Duodenal mucosa (tissue), 2 donors: ENCODE measurements at regions not wholly inside any gene's neighbourhood (a gene's known extent, or its start where the extent isn't known, plus 50 kb on each side); places are given as distances from the start of the nearest gene placed in this dataset.
"Not testable (repeated sequence)": the region's sequence is repeated elsewhere in the genome, so short reads cannot be mapped to it uniquely, and the experiment has no call there.

ENCODE experiments used
- H3K27ac ChIP-seq: one replicate; pipeline ENCODE4 v1.7.0; 2013; ENCODE audit warnings: low read depth, low read length
- H3K27me3 ChIP-seq, 2 donors: one replicate each; pipeline ENCODE4 v1.7.0; 2013; ENCODE audit warnings: low read length in 2 of 2, control low read depth in 1 of 2; ENCODE audit not compliant: insufficient read depth in 2 of 2, control insufficient read depth in 1 of 2
- H3K36me3 ChIP-seq, 2 donors: one replicate each; pipeline ENCODE4 v1.7.0; 2013; ENCODE audit warnings: low read length in 2 of 2, control low read depth in 1 of 2; ENCODE audit not compliant: insufficient read depth in 2 of 2, control insufficient read depth in 1 of 2
- H3K4me1 ChIP-seq, 2 donors: one replicate each; pipeline ENCODE4 v1.7.0; 2013; ENCODE audit warnings: low read length in 2 of 2, control low read depth in 1 of 2; ENCODE audit not compliant: insufficient read depth in 2 of 2, control insufficient read depth in 1 of 2
- H3K4me3 ChIP-seq, 2 donors: one replicate each; pipeline ENCODE4 v1.7.0; 2013; ENCODE audit warnings: low read length in 2 of 2, low read depth in 1 of 2
- H3K9ac ChIP-seq, 2 donors: one replicate each; pipeline ENCODE4 v1.7.0; 2013; ENCODE audit warnings: low read length in 2 of 2, low read depth in 1 of 2
- H3K9me3 ChIP-seq, 2 donors: one replicate each; pipeline ENCODE4 v1.7.0; 2013; ENCODE audit warnings: low read length in 2 of 2, control low read depth in 1 of 2; ENCODE audit not compliant: control insufficient read depth in 1 of 2

DNA sequence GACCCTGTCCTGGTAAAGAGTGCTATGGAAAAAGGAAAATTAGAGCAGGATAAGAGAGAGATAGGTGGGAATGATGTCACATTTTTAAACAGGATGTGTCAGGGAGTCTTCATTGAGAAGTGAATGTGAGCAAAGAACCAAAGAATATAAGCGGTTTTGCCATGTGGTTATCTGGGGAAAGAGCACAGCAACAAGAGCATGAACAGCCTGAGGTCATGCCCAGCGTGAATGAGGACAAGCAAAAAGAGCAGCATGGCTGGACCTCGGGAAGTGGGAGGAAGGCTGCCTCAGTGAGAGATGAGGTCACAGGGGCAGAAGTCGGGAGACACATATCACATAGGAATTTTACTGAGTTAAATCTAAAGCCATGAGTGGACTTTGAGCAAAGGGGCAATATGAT, 82.8 kb upstream of the HES1 start:
- Histone ChIP-seq H3K36me3 (no peaks in the 10 kb centered on the region), H3K9me3 (peaks cover 9% of the 10 kb centered on the region in 2 donors), H3K4me1 (peaks cover 7 to 10% of the 10 kb centered on the region in 2 donors)

DNA sequence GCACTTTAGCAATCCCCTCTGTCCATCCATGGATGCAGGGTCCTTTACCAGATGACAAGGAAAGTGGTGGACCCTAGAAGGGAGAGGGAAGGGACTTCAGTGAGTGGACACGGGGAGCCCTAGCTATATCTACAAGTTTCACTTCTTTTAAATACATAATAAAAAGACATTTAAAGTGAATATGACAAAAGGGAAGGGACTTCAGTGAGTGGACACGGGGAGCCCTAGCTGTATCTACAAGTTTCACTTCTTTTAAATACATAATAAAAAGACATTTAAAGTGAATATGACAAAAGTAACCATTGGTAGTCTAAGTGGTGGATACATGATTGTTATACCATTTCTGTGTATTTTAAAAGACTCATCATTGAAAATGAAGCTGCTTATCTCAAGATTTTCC, 81.9 kb upstream of the HES1 start:
- Histone ChIP-seq H3K27me3 (no peaks in the 10 kb centered on the region), H3K4me1 (peaks cover 7 to 10% of the 10 kb centered on the region in 2 donors), H3K9ac (no peak overlapping the region), H3K36me3 (no peaks in the 10 kb centered on the region), H3K9me3 (peaks cover 9% of the 10 kb centered on the region in 2 donors), H3K4me3 (no peak overlapping the region), H3K27ac (no peak overlapping the region)

More for the DNA sequence above, 82.8 kb upstream of the HES1 start:
- H3K27me3 ChIP-seq: no peaks in the 10 kb centered on the region
- H3K27ac ChIP-seq: no peak overlapping the region
- no peak overlapping the region for H3K9ac ChIP-seq
- H3K4me3 ChIP-seq: no peak overlapping the region

DNA sequence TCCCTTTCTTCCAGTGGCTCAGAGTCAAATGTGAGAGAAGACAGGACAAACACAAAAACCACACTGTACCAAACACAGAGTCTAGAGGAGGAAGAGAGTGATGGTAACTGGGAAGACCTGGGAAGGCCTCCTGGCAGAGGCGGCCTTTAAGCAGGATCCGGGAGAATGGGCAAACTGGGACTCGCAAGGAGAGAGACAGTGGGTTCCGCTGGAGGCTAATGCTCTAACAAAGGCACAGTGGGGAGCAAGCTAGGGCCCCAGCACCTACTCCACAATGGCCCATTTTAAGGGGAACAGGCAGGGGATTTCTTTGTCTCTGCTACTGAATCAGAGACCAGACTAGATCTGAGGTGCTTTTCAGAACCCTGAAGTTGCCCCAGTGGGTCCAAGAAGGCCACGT, 81.4 kb upstream of the HES1 start:
- Histone ChIP-seq H3K36me3 (no peaks in the 10 kb centered on the region), H3K4me3 (no peak overlapping the region), H3K9ac (no peak overlapping the region), H3K27me3 (no peaks in the 10 kb centered on the region), H3K27ac (no peak overlapping the region), H3K4me1 (peaks cover 7 to 10% of the 10 kb centered on the region in 2 donors), H3K9me3 (peaks cover 9% of the 10 kb centered on the region in 2 donors)

DNA sequence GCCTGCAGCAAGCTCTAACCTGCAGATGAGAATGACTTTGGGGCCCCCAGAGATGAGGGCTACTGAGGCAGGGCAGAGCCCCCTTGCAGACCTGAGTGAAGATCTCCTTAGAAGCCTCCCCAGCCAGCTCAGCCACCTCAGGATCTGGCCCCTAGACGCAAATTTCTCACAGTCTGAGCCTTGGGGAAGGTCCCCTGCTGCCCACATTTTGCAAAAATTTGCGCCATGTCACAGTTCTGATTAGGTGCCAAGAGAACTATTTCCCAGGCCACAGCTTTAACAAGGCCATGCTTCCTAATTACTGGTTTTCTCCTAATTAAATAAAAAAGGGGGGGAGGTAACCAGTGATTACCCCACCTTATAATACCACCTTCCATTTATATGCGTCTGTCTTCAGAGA, 81.0 kb upstream of the HES1 start:
- H3K4me3 ChIP-seq: no peak overlapping the region
- H3K27ac ChIP-seq: no peak overlapping the region
- H3K9me3 ChIP-seq: peaks cover 9% of the 10 kb centered on the region in 2 donors
- H3K9ac ChIP-seq: no peak overlapping the region
- H3K36me3 ChIP-seq: no peaks in the 10 kb centered on the region
- H3K27me3 ChIP-seq: no peaks in the 10 kb centered on the region
- H3K4me1 ChIP-seq: peaks cover 7 to 10% of the 10 kb centered on the region in 2 donors

DNA sequence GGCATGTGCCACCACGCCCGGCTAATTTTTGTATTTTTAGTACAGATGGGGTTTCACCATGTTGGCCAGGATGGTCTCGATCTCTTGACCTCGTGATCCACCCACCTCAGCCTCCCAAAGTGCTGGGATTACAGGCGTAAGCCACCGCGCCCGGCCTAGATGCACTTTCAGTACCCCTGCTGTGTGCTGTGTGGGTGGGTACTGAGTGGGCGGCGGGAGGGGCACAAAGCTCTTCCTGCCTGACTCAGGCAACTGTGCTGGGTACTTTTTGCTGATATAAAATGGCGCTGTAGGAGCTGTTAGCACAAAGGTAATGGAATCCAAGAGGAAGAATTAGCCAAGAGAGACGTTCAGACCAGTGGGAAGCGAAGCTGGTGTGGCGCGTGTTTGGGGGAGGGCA, 79.6 kb upstream of the HES1 start:
- not testable (repeated sequence) for H3K9me3 ChIP-seq, H3K27me3 ChIP-seq, H3K4me3 ChIP-seq

DNA sequence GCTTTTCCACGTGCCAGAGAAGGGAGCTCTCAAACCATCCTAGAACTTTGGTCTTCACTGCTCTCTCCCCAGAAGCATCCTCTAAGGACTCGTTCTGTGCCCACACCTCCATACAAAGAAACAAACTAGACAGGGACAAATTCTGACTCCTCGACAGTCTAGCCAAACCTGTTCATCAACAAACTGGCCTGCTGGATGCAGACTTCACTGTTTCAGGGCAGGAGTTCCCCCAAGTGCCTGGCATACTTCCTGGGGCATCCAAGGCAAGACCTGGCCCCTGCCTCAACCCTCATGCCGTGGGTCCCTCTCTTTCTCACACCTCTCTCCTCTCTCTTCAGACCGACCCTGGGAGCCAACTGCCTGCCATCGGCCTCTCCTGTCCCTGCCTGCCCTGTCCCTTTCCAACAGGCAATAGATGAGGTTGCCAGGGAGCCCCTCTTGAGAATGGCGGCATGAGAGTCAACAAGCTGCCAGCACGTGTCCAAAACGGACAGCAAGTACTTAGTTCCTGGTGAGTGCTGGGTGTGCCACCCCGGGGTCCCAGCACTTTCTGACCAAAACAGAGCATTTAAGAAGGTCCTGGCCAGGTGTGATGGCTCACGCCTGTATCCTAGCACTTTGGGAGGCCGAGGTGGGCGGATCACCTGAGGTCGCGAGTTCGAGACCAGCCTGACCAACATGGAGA, 79.1 kb upstream of the HES1 start:
- no peak overlapping the region for H3K9ac ChIP-seq
- H3K9me3 ChIP-seq: no peaks in the 10 kb centered on the region
- H3K36me3 ChIP-seq: no peaks in the 10 kb centered on the region
- no peaks in the 10 kb centered on the region for H3K27me3 ChIP-seq
- no peak overlapping the region for H3K4me3 ChIP-seq
- H3K4me1 ChIP-seq: peaks cover 7 to 10% of the 10 kb centered on the region in 2 donors
- no peak overlapping the region for H3K27ac ChIP-seq

More for the DNA sequence above, 79.6 kb upstream of the HES1 start:
- H3K9ac ChIP-seq, H3K36me3 ChIP-seq, H3K27ac ChIP-seq: not testable (repeated sequence)
- H3K4me1 ChIP-seq: peaks cover 7 to 11% of the 10 kb centered on the region in 2 donors

DNA sequence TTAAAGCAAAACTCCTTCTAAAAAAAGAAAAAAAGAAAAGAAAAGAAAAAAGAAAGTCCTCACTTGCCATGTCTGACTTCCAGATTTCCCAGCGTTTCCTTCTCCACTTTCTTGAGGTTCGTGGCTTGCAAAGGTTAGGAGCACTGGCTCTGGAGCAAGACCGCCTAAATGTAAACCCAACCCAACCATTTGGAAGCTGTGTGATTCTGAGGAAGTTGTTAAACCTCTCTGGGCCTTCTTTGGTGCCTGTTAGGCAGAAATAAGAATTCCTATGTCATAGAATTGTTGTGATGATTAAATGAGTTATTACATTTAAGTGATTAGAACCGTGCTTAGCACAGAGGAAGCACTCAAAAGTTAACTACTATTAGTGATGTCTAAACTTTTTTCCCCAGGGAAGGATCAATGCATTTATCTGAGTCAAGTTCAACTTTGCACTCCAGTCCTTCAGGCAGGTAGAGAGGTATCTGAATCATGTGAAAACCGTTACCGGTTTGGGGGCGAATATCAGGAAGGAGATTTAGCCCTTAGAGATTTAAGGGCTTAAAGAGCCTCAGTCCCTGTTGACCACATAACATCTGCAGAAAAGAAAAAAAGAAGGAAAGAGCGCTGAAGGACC, 78.3 kb upstream of the HES1 start:
- H3K27ac ChIP-seq: no peak overlapping the region
- no peaks in the 10 kb centered on the region for H3K9me3 ChIP-seq
- no peak overlapping the region for H3K9ac ChIP-seq
- H3K4me3 ChIP-seq: peak overlapping the region; percentile 41 to 58
- H3K36me3 ChIP-seq: no peaks in the 10 kb centered on the region
- peaks cover 6 to 7% of the 10 kb centered on the region in 2 donors for H3K4me1 ChIP-seq
- no peaks in the 10 kb centered on the region for H3K27me3 ChIP-seq

DNA sequence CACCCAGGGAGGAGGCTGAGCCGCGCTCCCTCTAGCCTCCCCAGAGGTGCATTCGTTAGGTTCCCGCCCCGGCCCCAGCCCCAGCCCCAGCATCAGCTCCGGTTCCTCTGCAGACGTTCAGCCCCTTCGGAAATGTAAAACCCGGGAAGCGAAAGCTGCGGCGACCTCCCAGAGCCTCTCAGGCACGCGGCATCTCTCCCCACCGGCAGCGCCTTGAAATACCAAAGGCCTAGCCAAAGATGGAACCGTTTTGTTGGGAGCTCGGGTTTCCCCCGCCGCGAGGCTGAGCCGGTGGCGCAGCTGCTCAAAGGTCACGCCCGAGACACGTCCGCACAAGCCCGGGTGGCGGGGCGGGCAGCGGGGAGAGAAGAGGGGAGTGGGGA, 77.8 kb upstream of the HES1 start:
- H3K27ac ChIP-seq: no peak overlapping the region
- no peak overlapping the region for H3K9ac ChIP-seq
- no peaks in the 10 kb centered on the region for H3K9me3 ChIP-seq
- peaks cover 6 to 7% of the 10 kb centered on the region in 2 donors for H3K4me1 ChIP-seq
- H3K4me3 ChIP-seq: peak overlapping the region; percentile 41 to 58
- no peaks in the 10 kb centered on the region for H3K27me3 ChIP-seq
- H3K36me3 ChIP-seq: no peaks in the 10 kb centered on the region

DNA sequence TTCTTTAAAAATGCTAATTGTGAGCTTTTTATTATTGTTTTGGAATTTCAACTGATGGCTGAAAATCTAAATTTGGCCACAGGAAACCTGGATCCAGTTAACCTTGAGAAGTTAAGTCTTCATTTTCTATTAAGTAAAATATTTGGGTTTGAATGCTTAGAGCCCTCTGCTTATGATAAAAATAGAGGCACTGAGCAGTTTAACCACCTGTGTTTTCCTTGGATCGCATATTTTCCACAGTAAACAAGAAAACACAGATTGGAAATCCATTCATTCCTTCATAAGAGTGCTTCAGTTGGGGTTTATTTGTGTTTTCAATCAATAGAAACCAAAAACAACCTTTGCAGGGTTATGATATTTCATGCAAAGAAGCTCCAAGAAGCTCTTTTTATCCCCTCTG, 77.2 kb upstream of the HES1 start:
- Histone ChIP-seq H3K4me1 (peaks cover 6 to 7% of the 10 kb centered on the region in 2 donors), H3K9me3 (no peaks in the 10 kb centered on the region), H3K27me3 (no peaks in the 10 kb centered on the region), H3K27ac (no peak overlapping the region), H3K9ac (no peak overlapping the region), H3K4me3 (no peak overlapping the region), H3K36me3 (no peaks in the 10 kb centered on the region)

DNA sequence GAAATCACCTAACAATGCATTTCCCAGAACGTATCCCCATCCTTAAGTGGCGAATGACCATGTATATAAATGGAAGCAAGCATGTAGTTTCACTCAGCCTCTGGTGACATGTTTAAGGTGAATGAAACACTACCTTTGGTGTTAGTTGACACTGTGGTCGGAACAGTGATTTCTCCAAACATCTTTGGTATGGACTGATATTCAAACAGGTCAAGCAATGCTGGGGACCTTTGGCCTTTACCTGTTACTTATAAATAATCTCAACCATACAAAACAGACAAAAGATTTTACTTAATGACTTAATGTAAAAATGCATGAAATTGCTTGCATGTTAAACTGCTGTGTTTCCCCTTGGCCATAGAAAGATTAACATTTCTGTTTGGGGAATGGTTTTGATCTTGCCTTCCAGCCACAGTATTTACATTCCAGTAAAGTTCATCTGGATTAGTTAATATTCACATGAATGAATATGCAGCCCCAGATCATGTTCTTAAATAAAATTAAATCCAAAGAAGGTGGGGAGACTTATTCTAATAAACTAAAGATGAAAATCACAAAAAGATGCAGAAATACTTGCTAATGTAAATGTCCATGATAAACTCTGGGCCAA, 74.4 kb upstream of the HES1 start:
- no peaks in the 10 kb centered on the region for H3K9me3 ChIP-seq
- H3K4me1 ChIP-seq: peaks cover 6 to 7% of the 10 kb centered on the region in 2 donors
- no peaks in the 10 kb centered on the region for H3K36me3 ChIP-seq
- no peak overlapping the region for H3K4me3 ChIP-seq
- no peak overlapping the region for H3K9ac ChIP-seq
- no peaks in the 10 kb centered on the region for H3K27me3 ChIP-seq
- no peak overlapping the region for H3K27ac ChIP-seq
